ENCODE measurements at regions not wholly inside any gene's neighbourhood (a gene's known extent, or its start where the extent isn't known, plus 50 kb on each side); places are given as distances from the start of the nearest gene placed in this dataset.

DNA sequence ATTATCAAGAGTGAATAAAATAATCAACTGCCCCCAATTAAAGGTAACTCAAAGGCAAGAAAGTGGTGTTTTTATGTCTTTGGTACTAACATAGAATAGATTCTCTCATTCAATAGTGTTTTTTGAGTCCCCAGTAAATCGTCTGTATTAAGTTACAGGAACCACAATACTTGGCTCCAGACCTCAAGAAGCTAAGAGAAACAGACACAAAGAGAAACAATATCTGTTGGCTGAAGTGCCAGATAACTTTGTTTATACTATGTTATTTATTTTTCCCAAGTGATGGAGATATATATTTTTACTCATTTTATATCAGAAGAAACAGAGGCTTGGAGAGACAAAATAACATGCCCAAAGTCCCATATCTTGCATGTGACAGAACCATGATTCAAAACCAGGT, 201.7 kb upstream of the HNRNPA3 start:
- no peaks in the 10 kb centered on the region for H3K4me1 ChIP-seq (ENCODE audit: insufficient read depth, low read length)
- H3K27me3 ChIP-seq (ENCODE audit: insufficient read depth, low read length), result no peaks in the 10 kb centered on the region
- H2AFZ ChIP-seq (ENCODE audit: low read depth, low read length), result no peak overlapping the region
- H3K36me3 ChIP-seq (ENCODE audit: insufficient read depth, low read length), result no peaks in the 10 kb centered on the region
- no peak overlapping the region for H3K4me3 ChIP-seq (ENCODE audit: low read length)
- no peaks in the 10 kb centered on the region for H3K9me3 ChIP-seq (ENCODE audit: low read length)

DNA sequence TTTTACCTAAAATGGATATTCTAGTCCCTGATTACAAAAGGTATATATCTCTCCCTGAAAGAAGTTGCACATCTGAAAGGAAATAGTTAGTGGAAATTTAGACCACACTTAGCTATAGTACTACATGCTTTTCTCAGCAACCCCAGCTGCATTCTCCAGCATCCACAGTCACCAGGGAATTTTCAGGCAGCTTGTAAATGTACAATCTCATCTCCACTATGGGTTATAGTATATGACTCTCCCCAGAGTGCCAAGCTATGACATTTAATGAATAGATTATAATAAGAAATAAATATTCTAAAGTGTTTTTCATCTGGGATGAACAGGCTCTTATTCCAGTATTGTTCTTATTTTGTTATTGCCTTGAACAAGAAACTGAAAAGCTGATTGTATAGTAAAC, 197.6 kb upstream of the HNRNPA3 start:
- Histone ChIP-seq H3K27me3 (ENCODE audit: insufficient read depth, low read length) (no peaks in the 10 kb centered on the region), H3K4me1 (ENCODE audit: insufficient read depth, low read length) (no peaks in the 10 kb centered on the region), H3K36me3 (ENCODE audit: insufficient read depth, low read length) (no peaks in the 10 kb centered on the region), H3K4me3 (ENCODE audit: low read length) (no peak overlapping the region), H2AFZ (ENCODE audit: low read depth, low read length) (no peak overlapping the region), H3K9me3 (ENCODE audit: low read length) (no peaks in the 10 kb centered on the region)

DNA sequence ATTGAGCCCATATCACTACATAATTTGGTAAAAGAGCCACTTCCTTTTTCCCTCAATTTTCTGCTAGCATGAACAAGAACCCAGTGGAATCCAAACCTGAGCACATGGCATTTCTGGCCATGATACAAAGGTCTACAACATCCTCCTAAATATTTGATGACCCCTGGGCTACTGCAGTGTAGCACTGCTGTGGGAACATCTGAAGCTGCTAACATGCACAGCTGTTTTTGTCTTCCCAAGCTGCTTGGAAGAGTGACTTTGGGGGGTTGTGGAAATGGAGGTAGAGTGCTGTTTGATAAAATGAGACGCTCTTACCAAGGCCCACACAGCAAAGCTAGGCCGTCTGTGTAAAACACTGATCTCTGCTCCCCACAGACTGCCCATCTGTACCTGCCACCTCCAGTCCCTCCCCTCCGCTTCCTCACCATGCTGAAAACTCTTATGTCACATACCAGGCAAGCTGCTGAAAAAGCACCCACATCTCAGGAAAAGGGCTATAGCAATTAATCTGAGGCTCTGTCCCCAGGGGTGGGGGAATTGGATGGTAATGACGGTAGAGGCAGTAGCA, 197.2 kb upstream of the HNRNPA3 start:
- Histone ChIP-seq H3K4me1 (ENCODE audit: insufficient read depth, low read length) (no peaks in the 10 kb centered on the region), H3K9me3 (ENCODE audit: low read length) (no peaks in the 10 kb centered on the region), H3K27me3 (ENCODE audit: insufficient read depth, low read length) (no peaks in the 10 kb centered on the region), H3K4me3 (ENCODE audit: low read length) (no peak overlapping the region), H2AFZ (ENCODE audit: low read depth, low read length) (no peak overlapping the region), H3K36me3 (ENCODE audit: insufficient read depth, low read length) (no peaks in the 10 kb centered on the region)

DNA sequence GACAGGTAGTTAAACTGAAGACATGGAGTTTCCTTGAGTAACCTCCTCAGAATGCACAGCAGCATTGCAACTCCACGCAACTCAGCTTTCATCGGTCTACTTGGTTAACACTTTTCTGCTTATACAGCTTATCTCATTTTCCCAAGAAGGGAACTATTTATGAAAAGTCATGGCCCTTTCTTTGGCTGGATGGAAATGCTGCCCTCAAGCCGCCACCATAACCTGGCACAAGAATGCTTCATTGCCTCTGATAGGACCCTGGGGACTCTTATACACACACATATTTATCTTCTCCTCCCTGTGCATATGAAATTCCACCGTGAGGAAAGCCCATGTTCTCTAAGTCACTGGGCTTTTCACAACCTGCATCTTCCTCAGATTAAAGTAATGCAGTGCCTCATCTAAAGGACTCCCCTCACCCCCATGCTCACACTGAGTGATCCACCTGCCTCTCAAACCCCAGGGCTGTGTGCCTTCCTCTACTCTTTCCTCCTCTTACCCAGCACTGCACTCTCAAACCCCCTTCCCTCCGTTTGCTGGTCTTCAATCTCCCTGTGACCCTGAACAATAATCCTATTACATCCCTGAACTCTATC, 192.0 kb upstream of the HNRNPA3 start:
- no peaks in the 10 kb centered on the region for H3K4me1 ChIP-seq (ENCODE audit: insufficient read depth, low read length)
- H3K36me3 ChIP-seq (ENCODE audit: insufficient read depth, low read length), result no peaks in the 10 kb centered on the region
- no peak overlapping the region for H3K4me3 ChIP-seq (ENCODE audit: low read length)
- no peak overlapping the region for H2AFZ ChIP-seq (ENCODE audit: low read depth, low read length)
- no peaks in the 10 kb centered on the region for H3K27me3 ChIP-seq (ENCODE audit: insufficient read depth, low read length)
- H3K9me3 ChIP-seq (ENCODE audit: low read length), result no peaks in the 10 kb centered on the region

DNA sequence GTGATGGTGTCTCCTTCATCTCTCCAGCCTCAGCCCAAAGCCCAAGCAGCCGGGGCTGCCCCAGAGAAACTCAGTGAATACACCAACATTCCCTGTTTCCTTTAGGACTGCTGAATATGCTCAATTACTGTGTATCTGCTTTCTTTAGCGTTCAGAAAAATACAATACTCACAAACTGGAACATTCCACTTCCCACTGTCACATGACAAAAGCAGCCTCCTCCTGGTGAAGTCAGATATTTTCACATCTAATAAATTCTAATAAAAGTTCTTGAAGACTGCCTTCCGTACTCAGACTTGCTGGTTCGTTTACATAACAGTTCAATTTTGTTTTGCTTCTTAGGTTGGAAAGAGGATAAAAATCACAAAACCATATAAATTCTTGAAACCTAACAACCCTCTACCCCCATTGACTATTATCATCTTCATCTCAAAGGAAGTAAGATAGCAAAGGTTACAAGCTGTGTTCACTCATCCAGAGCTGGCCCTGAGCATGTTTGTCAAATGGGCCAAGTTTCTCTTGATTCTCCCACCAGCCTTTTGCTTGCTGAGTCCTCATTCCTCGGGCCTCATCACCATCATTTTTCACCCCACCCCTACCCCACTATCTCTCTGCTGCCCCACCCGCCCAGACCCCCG, 190.8 kb upstream of the HNRNPA3 start:
- H2AFZ ChIP-seq (ENCODE audit: low read depth, low read length), result no peak overlapping the region
- H3K36me3 ChIP-seq (ENCODE audit: insufficient read depth, low read length), result no peaks in the 10 kb centered on the region
- H3K27me3 ChIP-seq (ENCODE audit: insufficient read depth, low read length), result peaks cover 2% of the 10 kb centered on the region
- H3K9me3 ChIP-seq (ENCODE audit: low read length), result no peaks in the 10 kb centered on the region
- no peak overlapping the region for H3K4me3 ChIP-seq (ENCODE audit: low read length)
- H3K4me1 ChIP-seq (ENCODE audit: insufficient read depth, low read length), result no peaks in the 10 kb centered on the region

DNA sequence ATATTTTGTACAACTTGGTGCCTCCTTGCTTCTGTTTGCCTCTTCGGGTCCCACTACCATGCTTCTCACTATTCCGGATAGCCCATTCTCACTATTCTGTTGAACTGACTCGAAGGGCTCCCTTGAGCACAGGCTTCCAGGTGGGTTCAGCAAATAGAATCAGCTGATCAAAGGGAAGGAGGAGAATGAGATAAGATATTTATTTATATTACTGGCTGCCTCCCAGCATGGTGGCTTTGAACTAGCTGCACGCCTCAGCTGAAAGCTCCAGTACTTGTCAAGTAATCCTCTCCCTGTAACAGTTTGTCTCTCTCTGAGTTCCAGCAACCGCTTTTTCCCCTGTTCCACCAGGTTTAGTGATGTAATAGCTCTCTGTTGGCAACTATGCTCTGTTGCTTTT, 187.8 kb upstream of the HNRNPA3 start:
- H3K27me3 ChIP-seq (ENCODE audit: insufficient read depth, low read length), result peaks cover 2% of the 10 kb centered on the region

DNA sequence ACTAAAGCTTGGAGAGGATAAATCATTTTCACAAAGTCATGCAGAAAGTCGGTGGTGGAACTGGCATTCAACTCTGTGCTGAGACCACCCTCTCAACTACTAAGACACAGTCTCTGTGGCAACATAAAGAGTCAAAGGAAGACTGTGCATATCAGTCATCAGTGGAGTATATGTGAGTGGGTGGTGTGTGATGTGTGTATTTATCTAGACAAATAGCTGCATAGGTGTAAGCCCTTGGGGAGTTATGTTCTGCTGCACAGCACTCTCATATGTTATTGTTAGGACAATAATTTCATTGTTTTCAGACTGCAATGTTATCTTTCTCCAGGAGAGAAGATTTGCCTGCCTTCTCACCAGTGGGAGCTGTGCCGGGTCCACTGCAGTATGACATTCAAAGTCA, 186.3 kb upstream of the HNRNPA3 start:
- Histone ChIP-seq H3K27me3 (ENCODE audit: insufficient read depth, low read length) (peaks cover 2% of the 10 kb centered on the region), H3K36me3 (ENCODE audit: insufficient read depth, low read length) (no peaks in the 10 kb centered on the region), H2AFZ (ENCODE audit: low read depth, low read length) (no peak overlapping the region), H3K4me1 (ENCODE audit: insufficient read depth, low read length) (peaks cover 12% of the 10 kb centered on the region), H3K9me3 (ENCODE audit: low read length) (no peaks in the 10 kb centered on the region), H3K4me3 (ENCODE audit: low read length) (no peak overlapping the region)

More for the DNA sequence above, 187.8 kb upstream of the HNRNPA3 start:
- Histone ChIP-seq H2AFZ (ENCODE audit: low read depth, low read length) (no peak overlapping the region), H3K9me3 (ENCODE audit: low read length) (no peaks in the 10 kb centered on the region), H3K4me3 (ENCODE audit: low read length) (no peak overlapping the region), H3K4me1 (ENCODE audit: insufficient read depth, low read length) (no peaks in the 10 kb centered on the region), H3K36me3 (ENCODE audit: insufficient read depth, low read length) (no peaks in the 10 kb centered on the region)

DNA sequence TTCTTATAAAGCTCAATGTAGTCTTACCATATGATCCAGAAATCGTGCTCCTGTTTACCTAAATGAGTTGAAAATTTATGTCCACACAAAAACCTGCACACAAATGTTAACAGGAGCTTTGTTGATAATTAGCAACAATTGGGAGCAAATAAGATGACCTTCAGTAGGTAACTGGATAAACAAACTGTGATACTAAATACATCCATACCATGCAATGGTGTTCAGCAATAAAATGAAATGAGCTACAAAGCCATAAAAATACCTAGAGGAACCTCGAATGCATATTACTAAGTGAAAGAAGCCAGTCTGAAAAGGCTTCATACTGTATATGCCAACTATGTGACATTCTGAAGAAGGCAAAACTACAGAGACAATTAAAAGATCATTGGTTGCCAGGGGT, 185.6 kb upstream of the HNRNPA3 start:
- Histone ChIP-seq H3K4me3 (ENCODE audit: low read length) (no peak overlapping the region), H3K4me1 (ENCODE audit: insufficient read depth, low read length) (peaks cover 12% of the 10 kb centered on the region), H3K9me3 (ENCODE audit: low read length) (no peaks in the 10 kb centered on the region), H3K27me3 (ENCODE audit: insufficient read depth, low read length) (peaks cover 2% of the 10 kb centered on the region), H3K36me3 (ENCODE audit: insufficient read depth, low read length) (no peaks in the 10 kb centered on the region), H2AFZ (ENCODE audit: low read depth, low read length) (no peak overlapping the region)

DNA sequence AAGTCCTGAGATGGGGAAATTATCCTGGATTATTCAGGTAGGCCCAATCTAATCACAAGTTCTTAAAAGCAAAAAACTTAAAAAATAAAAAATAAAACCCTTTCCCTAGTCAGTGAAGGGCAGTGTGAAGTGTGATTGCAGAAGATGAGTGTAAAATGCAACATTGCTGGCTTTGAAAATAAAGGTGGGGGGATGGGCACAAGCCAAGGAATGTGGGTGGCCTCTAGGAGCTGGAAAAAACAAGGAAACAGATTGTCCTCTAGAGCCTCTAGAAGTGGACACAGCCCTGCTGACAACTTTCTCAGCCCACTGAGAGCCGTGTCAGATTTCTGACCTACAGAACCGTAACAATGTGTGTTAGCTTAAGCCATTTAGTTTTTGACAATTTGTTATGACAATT, 184.3 kb upstream of the HNRNPA3 start:
- Histone ChIP-seq H3K4me3 (ENCODE audit: low read length) (no peak overlapping the region), H3K4me1 (ENCODE audit: insufficient read depth, low read length) (peaks cover 12% of the 10 kb centered on the region), H3K27me3 (ENCODE audit: insufficient read depth, low read length) (peaks cover 2% of the 10 kb centered on the region), H2AFZ (ENCODE audit: low read depth, low read length) (no peak overlapping the region), H3K36me3 (ENCODE audit: insufficient read depth, low read length) (no peaks in the 10 kb centered on the region), H3K9me3 (ENCODE audit: low read length) (no peaks in the 10 kb centered on the region)

DNA sequence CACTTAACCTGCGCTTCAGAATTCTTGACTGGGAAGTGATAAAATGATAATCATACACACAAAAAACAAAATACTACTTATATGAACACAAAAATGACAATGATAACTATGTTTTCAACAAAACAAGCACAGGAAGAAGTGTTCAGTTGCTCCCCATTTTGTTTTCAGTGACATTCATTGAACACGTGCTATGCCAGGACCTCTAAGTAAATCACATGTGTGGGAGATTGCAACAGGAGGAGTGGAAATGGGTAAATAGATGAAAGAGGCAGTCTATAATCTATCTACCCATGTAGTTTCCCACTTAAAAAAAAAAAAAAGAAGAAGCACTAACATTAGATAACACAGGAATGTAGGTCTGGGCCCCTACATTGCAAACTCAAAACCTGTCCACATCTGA, 183.5 kb upstream of the HNRNPA3 start:
- peaks cover 2% of the 10 kb centered on the region for H3K27me3 ChIP-seq (ENCODE audit: insufficient read depth, low read length)
- H2AFZ ChIP-seq (ENCODE audit: low read depth, low read length), result no peak overlapping the region
- H3K36me3 ChIP-seq (ENCODE audit: insufficient read depth, low read length), result no peaks in the 10 kb centered on the region
- peaks cover 12% of the 10 kb centered on the region for H3K4me1 ChIP-seq (ENCODE audit: insufficient read depth, low read length)
- no peaks in the 10 kb centered on the region for H3K9me3 ChIP-seq (ENCODE audit: low read length)
- no peak overlapping the region for H3K4me3 ChIP-seq (ENCODE audit: low read length)

DNA sequence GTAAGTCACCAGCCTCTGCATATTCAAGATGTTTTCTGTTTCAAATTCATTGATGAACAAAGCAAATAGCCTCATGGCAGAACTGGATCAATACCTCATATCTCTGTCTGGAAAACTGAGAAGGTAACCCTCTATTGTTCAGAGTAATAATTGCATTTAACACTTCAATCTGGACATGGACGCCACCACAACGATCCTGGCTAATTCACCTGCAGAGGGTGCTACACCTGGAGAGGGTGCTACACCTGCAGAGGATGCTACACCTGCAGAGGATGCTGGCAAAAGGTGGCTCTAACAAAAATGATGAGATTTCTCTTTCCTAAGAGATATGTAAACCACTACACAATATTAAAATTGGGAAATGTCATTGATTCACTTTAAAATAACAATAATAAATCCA, 183.1 kb upstream of the HNRNPA3 start:
- Histone ChIP-seq H3K4me1 (ENCODE audit: insufficient read depth, low read length) (peaks cover 12% of the 10 kb centered on the region), H2AFZ (ENCODE audit: low read depth, low read length) (no peak overlapping the region), H3K9me3 (ENCODE audit: low read length) (no peaks in the 10 kb centered on the region), H3K4me3 (ENCODE audit: low read length) (no peak overlapping the region), H3K36me3 (ENCODE audit: insufficient read depth, low read length) (no peaks in the 10 kb centered on the region), H3K27me3 (ENCODE audit: insufficient read depth, low read length) (peaks cover 2% of the 10 kb centered on the region)

DNA sequence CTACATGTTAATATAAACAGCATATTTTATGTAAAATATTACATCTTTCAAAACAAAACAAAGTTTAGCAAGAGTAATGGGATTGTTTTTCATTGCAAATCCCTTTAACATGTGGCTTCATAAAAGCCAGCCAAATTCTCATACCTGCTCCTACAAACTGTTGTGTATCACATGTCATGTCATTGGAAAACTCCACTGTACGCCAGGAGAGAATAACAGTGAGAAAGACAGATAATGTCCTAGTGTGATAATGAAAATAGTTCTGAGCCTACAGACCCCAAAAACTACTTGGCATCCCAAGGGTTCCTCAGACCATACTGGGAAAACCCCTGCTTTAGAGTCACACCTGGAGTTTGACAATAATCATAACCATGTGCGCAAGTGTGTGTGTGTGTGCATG, 182.7 kb upstream of the HNRNPA3 start:
- peaks cover 2% of the 10 kb centered on the region for H3K27me3 ChIP-seq (ENCODE audit: insufficient read depth, low read length)
- peaks cover 12% of the 10 kb centered on the region for H3K4me1 ChIP-seq (ENCODE audit: insufficient read depth, low read length)
- no peaks in the 10 kb centered on the region for H3K36me3 ChIP-seq (ENCODE audit: insufficient read depth, low read length)
- H3K4me3 ChIP-seq (ENCODE audit: low read length), result no peak overlapping the region
- no peaks in the 10 kb centered on the region for H3K9me3 ChIP-seq (ENCODE audit: low read length)
- H2AFZ ChIP-seq (ENCODE audit: low read depth, low read length), result no peak overlapping the region

DNA sequence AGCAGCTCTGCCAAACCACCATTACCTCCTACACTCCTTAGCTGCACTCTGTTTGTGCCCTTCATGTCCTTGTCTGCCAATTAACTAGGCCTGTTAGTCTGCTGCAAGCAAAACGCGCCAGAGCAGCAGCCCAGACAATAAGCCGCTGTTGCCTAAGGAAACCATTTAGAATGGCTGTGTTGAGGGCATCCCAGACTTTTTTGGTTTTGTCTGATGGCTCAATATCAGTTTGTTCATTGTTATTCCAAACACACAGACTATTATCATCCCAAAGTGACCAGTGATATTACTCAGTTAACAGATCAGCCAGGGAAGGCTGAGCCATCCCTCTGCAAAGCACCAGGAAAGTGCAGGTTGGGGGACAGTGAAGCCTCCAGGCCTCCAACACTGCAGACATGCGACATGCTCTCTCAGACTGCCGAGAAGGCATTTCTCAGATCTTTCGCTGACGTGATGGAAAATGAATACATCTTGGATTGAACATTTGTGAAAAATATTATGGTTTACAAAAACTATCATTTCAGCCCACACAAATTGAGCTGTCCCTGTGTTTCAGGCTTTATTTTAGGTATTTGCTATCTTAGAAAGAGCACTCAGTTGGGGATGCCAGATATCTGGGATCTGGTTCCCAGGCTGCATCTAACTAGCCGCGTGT, 182.0 kb upstream of the HNRNPA3 start:
- Histone ChIP-seq H2AFZ (ENCODE audit: low read depth, low read length) (no peak overlapping the region), H3K4me3 (ENCODE audit: low read length) (no peak overlapping the region), H3K36me3 (ENCODE audit: insufficient read depth, low read length) (no peaks in the 10 kb centered on the region), H3K9me3 (ENCODE audit: low read length) (no peaks in the 10 kb centered on the region), H3K27me3 (ENCODE audit: insufficient read depth, low read length) (peaks cover 2% of the 10 kb centered on the region), H3K4me1 (ENCODE audit: insufficient read depth, low read length) (peaks cover 12% of the 10 kb centered on the region)
